ENCODE measurements at regions not wholly inside any gene's neighbourhood (a gene's known extent, or its start where the extent isn't known, plus 50 kb on each side); places are given as distances from the start of the nearest gene placed in this dataset.

- Histone ChIP-seq H3K4me1 (ENCODE audit: insufficient read depth, low read length) (no peaks in the 10 kb centered on the region), H3K9me3 (ENCODE audit: low read length) (no peaks in the 10 kb centered on the region), H3K4me3 (ENCODE audit: low read length) (no peak overlapping the region), H2AFZ (ENCODE audit: low read depth, low read length) (no peak overlapping the region), H3K27me3 (ENCODE audit: insufficient read depth, low read length) (no peaks in the 10 kb centered on the region), H3K36me3 (ENCODE audit: insufficient read depth, low read length) (no peaks in the 10 kb centered on the region)
Observed at GRCh38 chr9:110040788-110041187, 167.2 kb downstream of the C9orf152 start.

- Histone ChIP-seq H3K36me3 (ENCODE audit: insufficient read depth, low read length) (no peaks in the 10 kb centered on the region), H3K9me3 (ENCODE audit: low read length) (no peaks in the 10 kb centered on the region), H2AFZ (ENCODE audit: low read depth, low read length) (no peak overlapping the region), H3K4me3 (ENCODE audit: low read length) (no peak overlapping the region), H3K4me1 (ENCODE audit: insufficient read depth, low read length) (no peaks in the 10 kb centered on the region), H3K27me3 (ENCODE audit: insufficient read depth, low read length) (no peaks in the 10 kb centered on the region)
Observed at GRCh38 chr9:110041452-110041851, 166.5 kb downstream of the C9orf152 start.

- Histone ChIP-seq H3K36me3 (ENCODE audit: insufficient read depth, low read length) (no peaks in the 10 kb centered on the region), H3K9me3 (ENCODE audit: low read length) (no peaks in the 10 kb centered on the region), H3K4me1 (ENCODE audit: insufficient read depth, low read length) (peaks cover 24% of the 10 kb centered on the region), H3K4me3 (ENCODE audit: low read length) (peak overlapping the region; percentile 72), H2AFZ (ENCODE audit: low read depth, low read length) (peak overlapping the region; percentile 53), H3K27me3 (ENCODE audit: insufficient read depth, low read length) (no peaks in the 10 kb centered on the region)
Observed at GRCh38 chr9:110047232-110047954, 160.6 kb downstream of the C9orf152 start.

DNA sequence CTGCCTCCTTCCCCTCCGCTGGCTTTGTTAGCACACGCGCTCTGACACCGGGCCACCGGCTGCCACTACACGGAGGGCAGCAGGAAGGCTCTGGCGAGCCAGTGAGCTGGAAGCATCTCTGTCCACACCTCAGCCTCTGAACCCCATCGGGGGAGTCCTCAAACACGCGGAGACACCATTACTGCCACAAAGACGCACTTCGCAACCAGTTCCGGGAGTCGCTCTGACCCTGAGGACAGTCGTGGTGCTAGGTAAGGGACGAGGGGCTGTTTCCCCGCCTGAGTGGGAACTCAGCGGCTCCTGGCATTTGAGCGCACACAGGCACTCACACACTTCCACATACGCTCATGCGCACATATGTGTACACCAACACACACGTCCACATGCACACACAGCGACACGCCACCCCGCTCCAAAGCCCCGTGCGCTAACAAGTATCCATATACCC is 160.0 kb downstream of the C9orf152 start:
- H2AFZ ChIP-seq (ENCODE audit: low read depth, low read length), result peak overlapping the region; percentile 53
- no peaks in the 10 kb centered on the region for H3K36me3 ChIP-seq (ENCODE audit: insufficient read depth, low read length)
- no peaks in the 10 kb centered on the region for H3K27me3 ChIP-seq (ENCODE audit: insufficient read depth, low read length)
- no peaks in the 10 kb centered on the region for H3K9me3 ChIP-seq (ENCODE audit: low read length)
- H3K4me3 ChIP-seq (ENCODE audit: low read length), result peak overlapping the region; percentile 72
- peaks cover 24% of the 10 kb centered on the region for H3K4me1 ChIP-seq (ENCODE audit: insufficient read depth, low read length)

- Histone ChIP-seq H2AFZ (ENCODE audit: low read depth, low read length) (peak overlapping the region; percentile 53), H3K4me1 (ENCODE audit: insufficient read depth, low read length) (peaks cover 24% of the 10 kb centered on the region), H3K36me3 (ENCODE audit: insufficient read depth, low read length) (no peaks in the 10 kb centered on the region)
Observed at GRCh38 chr9:110048403-110048975, 159.5 kb downstream of the C9orf152 start.

DNA sequence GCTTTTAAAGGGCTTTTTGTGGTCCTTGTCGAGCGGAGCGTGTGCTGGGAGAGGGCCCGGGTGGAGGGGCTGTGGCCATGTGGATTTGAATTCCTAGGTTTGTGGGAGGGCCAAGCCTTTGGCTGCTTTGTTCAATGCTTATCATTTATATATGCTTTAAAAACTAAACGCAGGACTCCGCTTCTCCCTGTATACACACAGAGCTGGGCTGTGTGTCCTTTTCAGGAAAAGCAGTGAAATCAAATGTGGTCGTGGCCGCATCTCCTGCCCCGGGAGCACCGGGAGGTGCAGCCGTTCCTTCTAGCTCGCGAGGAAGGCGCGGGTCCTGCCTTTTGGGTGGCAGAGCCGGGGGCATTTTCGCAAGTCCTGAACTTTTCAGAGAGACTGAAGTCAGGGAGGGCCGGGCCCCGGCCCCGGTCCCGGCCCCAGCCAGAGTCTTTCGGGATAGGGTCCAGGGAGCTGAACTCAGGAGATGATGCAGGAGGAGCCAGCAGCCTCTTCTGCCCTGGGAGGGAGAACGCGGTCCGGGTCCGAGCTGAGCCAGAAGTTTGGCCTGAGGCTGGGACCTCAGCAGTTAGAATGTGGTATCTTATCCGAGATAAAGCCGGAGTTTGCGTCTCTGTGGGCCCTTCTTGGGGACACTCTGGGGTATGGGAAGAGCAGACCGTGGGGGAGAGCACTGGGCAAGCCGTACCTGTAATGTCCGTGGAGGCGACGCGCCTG is 158.8 kb downstream of the C9orf152 start:
- Histone ChIP-seq H3K9me3 (ENCODE audit: low read length) (no peaks in the 10 kb centered on the region), H3K4me1 (ENCODE audit: insufficient read depth, low read length) (peaks cover 24% of the 10 kb centered on the region), H3K4me3 (ENCODE audit: low read length) (peak overlapping the region; percentile 72), H3K36me3 (ENCODE audit: insufficient read depth, low read length) (no peaks in the 10 kb centered on the region), H2AFZ (ENCODE audit: low read depth, low read length) (peak overlapping the region; percentile 53), H3K27me3 (ENCODE audit: insufficient read depth, low read length) (no peaks in the 10 kb centered on the region)

More at GRCh38 chr9:110048403-110048975, 159.5 kb downstream of the C9orf152 start:
- peak overlapping the region; percentile 72 for H3K4me3 ChIP-seq (ENCODE audit: low read length)
- no peaks in the 10 kb centered on the region for H3K27me3 ChIP-seq (ENCODE audit: insufficient read depth, low read length)
- no peaks in the 10 kb centered on the region for H3K9me3 ChIP-seq (ENCODE audit: low read length)

DNA sequence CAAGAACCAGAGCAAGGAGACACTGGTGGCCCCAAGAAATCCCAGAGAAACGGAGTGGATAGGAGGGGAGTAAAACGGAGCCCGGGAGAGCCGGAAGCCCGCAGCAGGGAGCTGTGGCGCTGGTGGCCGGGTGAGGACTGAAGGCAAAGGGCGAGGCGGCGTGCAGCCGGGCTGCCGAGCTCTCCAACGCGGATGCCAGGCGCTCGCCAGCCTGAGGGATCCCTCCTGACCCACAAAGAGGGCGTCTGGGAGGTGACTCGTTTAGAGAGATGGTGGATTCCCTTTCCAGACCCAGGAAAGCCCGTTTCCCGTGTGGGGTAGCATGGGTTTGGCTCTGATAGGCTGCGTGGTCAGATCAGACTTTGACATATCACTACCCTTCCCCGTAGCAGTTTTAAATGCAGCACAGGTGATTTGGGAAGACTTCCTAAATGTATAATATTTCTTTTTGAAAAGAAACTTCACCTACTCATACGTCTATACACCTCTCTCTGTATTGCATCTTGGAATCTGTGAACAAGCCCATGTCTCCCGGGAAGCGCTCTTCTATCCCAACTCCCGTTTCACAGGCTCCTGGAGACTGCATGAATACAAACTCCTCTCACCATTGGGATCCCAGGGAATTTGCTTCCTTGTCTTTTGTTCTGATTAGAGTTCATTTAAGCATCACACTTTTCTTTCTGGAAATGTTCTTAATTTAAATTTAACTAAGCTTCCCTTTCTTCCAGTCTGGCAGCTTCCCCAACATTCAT is 158.1 kb downstream of the C9orf152 start:
- Histone ChIP-seq H3K36me3 (ENCODE audit: insufficient read depth, low read length) (no peaks in the 10 kb centered on the region), H3K4me1 (ENCODE audit: insufficient read depth, low read length) (peaks cover 24% of the 10 kb centered on the region), H2AFZ (ENCODE audit: low read depth, low read length) (peak overlapping the region; percentile 53), H3K4me3 (ENCODE audit: low read length) (peak overlapping the region; percentile 72), H3K9me3 (ENCODE audit: low read length) (no peaks in the 10 kb centered on the region), H3K27me3 (ENCODE audit: insufficient read depth, low read length) (no peaks in the 10 kb centered on the region)

DNA sequence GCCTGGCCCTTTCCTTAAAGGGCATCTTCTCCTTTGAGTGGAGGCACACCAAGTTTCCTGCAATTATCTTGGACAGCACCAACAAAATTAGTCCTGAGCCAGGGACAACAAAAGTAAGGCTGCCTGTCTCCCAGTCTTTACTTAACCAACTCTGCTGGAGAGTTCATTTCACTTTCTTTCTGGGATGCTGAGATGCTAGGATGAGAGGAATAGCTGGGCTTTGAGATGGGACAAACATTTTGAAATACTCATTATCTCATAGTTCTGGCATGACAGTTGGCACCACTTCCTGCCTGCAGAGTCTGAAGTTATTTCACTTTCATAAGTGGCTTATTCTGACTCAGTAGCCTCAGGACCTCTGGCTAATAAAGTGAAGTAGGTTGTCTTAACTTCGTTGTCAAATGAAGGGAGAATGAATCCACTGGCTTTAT is 157.0 kb downstream of the C9orf152 start:
- Histone ChIP-seq H3K36me3 (ENCODE audit: insufficient read depth, low read length) (no peaks in the 10 kb centered on the region), H3K4me3 (ENCODE audit: low read length) (peak overlapping the region; percentile 16), H2AFZ (ENCODE audit: low read depth, low read length) (no peak overlapping the region), H3K4me1 (ENCODE audit: insufficient read depth, low read length) (peaks cover 24% of the 10 kb centered on the region), H3K27me3 (ENCODE audit: insufficient read depth, low read length) (no peaks in the 10 kb centered on the region), H3K9me3 (ENCODE audit: low read length) (no peaks in the 10 kb centered on the region)

DNA sequence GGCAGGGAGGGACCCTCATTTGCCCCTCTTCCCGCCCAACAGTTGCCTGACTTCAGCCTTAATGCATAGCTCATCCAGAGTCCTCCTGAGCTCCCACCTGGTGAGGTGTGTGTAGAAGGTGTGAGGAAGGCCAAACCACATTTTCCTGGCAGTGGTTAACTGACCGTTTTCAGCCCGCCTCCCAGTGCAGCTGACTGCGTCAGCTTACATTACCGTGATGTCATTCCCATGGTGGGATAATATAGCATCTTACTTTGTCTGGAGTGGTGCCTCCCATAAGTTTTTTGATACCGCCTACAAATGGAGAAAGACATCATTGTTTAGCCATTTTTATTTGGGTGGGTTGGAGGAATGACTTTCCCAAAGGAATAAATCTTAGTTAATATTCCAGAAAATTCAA is 151.9 kb downstream of the C9orf152 start:
- Histone ChIP-seq H3K4me1 (ENCODE audit: insufficient read depth, low read length) (peaks cover under 1% of the 10 kb centered on the region), H3K9me3 (ENCODE audit: low read length) (no peaks in the 10 kb centered on the region), H3K4me3 (ENCODE audit: low read length) (no peak overlapping the region), H3K36me3 (ENCODE audit: insufficient read depth, low read length) (no peaks in the 10 kb centered on the region), H3K27me3 (ENCODE audit: insufficient read depth, low read length) (no peaks in the 10 kb centered on the region), H2AFZ (ENCODE audit: low read depth, low read length) (no peak overlapping the region)

- no peaks in the 10 kb centered on the region for H3K4me1 ChIP-seq (ENCODE audit: insufficient read depth, low read length)
Observed at GRCh38 chr9:110058304-110058953, 149.5 kb downstream of the C9orf152 start.

DNA sequence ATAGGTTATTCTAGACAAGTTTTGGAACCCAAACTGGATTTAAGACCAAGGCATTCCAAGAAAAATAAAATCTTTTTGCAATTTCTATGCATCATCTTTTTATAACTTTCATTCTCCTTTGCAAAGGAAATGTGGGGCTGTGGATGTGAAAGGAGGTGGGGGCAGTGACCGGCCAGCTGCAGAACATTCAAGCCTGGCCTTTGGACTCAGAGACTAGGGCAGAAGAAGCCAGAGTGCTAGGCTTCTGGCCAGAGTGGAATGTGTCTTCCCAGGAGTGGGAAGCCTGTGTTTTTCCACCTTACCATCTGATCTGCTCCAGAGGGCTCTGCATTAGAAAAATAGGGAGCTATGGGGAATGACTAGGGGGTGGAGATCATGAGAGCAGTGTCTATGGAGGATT is 148.5 kb downstream of the C9orf152 start:
- no peaks in the 10 kb centered on the region for H3K36me3 ChIP-seq (ENCODE audit: insufficient read depth, low read length)
- no peaks in the 10 kb centered on the region for H3K4me1 ChIP-seq (ENCODE audit: insufficient read depth, low read length)
- no peak overlapping the region for H2AFZ ChIP-seq (ENCODE audit: low read depth, low read length)
- no peaks in the 10 kb centered on the region for H3K27me3 ChIP-seq (ENCODE audit: insufficient read depth, low read length)
- H3K4me3 ChIP-seq (ENCODE audit: low read length), result no peak overlapping the region
- H3K9me3 ChIP-seq (ENCODE audit: low read length), result no peaks in the 10 kb centered on the region

More at GRCh38 chr9:110058304-110058953, 149.5 kb downstream of the C9orf152 start:
- H3K9me3 ChIP-seq (ENCODE audit: low read length), result no peaks in the 10 kb centered on the region
- no peaks in the 10 kb centered on the region for H3K36me3 ChIP-seq (ENCODE audit: insufficient read depth, low read length)
- no peak overlapping the region for H3K4me3 ChIP-seq (ENCODE audit: low read length)
- H2AFZ ChIP-seq (ENCODE audit: low read depth, low read length), result no peak overlapping the region
- H3K27me3 ChIP-seq (ENCODE audit: insufficient read depth, low read length), result no peaks in the 10 kb centered on the region

- H2AFZ ChIP-seq (ENCODE audit: low read depth, low read length), result no peak overlapping the region
- H3K9me3 ChIP-seq (ENCODE audit: low read length), result no peaks in the 10 kb centered on the region
- H3K4me3 ChIP-seq (ENCODE audit: low read length), result no peak overlapping the region
- H3K27me3 ChIP-seq (ENCODE audit: insufficient read depth, low read length), result no peaks in the 10 kb centered on the region
- H3K36me3 ChIP-seq (ENCODE audit: insufficient read depth, low read length), result no peaks in the 10 kb centered on the region
- peaks cover 8% of the 10 kb centered on the region for H3K4me1 ChIP-seq (ENCODE audit: insufficient read depth, low read length)
Observed at GRCh38 chr9:110064803-110065202, 143.2 kb downstream of the C9orf152 start.

All from neuron (in vitro differentiated cells).